Neural progenitor cell (in vitro differentiated cells): ENCODE measurements at regions not wholly inside any gene's neighbourhood (a gene's known extent, or its start where the extent isn't known, plus 50 kb on each side); places are given as distances from the start of the nearest gene placed in this dataset.

Source experiments
- DNase-seq: peaks from one replicate; pipeline ENCODE4 v3.0.0-alpha.2; 2016; ENCODE audit warnings: low spot score
- H2AFZ ChIP-seq: fragments of 200-600 bp; sonication (generic); replicated peaks from 2 replicates; pipeline ENCODE4 v1.6.1; 2016; ENCODE audit warnings: antibody characterized with exemption
- H3F3A ChIP-seq: fragments of 200-600 bp; sonication (generic); 2 replicates; pipeline ENCODE4 v1.6.1; 2016; ENCODE audit warnings: antibody characterized with exemption, low read depth
- H3K27ac ChIP-seq: fragments of 200-600 bp; sonication (generic); 2 replicates; pipeline ENCODE4 v1.5.1; 2016; ENCODE audit warnings: mild to moderate bottlenecking
- H3K27me3 ChIP-seq: fragments of 200-600 bp; sonication (generic); 2 replicates; pipeline ENCODE4 v1.6.1; 2016; ENCODE audit warnings: mild to moderate bottlenecking, moderate library complexity
- H3K36me3 ChIP-seq: fragments of 200-600 bp; sonication (generic); 2 replicates; pipeline ENCODE4 v1.5.1; 2016
- H3K4me1 ChIP-seq: fragments of 200-600 bp; sonication (generic); 2 replicates; pipeline ENCODE4 v1.6.1; 2016; ENCODE audit warnings: mixed run types
- H3K4me2 ChIP-seq: fragments of 200-600 bp; sonication (generic); 2 replicates; pipeline ENCODE4 v1.6.1; 2016
- H3K4me3 ChIP-seq: fragments of 200-600 bp; sonication (generic); 2 replicates; pipeline ENCODE4 v1.5.1; 2016
- H3K79me2 ChIP-seq: fragments of 200-600 bp; sonication (generic); 2 replicates; pipeline ENCODE4 v1.6.1; 2016; ENCODE audit warnings: low read depth
- H3K9ac ChIP-seq: fragments of 200-600 bp; sonication (generic); 2 replicates; pipeline ENCODE4 v1.6.1; 2016
- H3K9me3 ChIP-seq: fragments of 200-600 bp; sonication (generic); 2 replicates; pipeline ENCODE4 v1.5.1; 2016; ENCODE audit warnings: low read depth
- H4K20me1 ChIP-seq: fragments of 200-600 bp; sonication (generic); 2 replicates; pipeline ENCODE4 v1.6.1; 2016; ENCODE audit warnings: low read depth
- H3K27ac Mint-ChIP-seq: 3 replicates; pipeline ENCODE4 v1.8.0; 2021; ENCODE audit warnings: mixed read lengths
- H3K27me3 Mint-ChIP-seq: 2 replicates; pipeline ENCODE4 v1.8.0; 2022; ENCODE audit warnings: low read depth, mild to moderate bottlenecking, inconsistent platforms, moderate library complexity, mixed read lengths; ENCODE audit not compliant: insufficient read depth
- H3K36me3 Mint-ChIP-seq: 3 replicates; pipeline ENCODE4 v1.8.0; 2021; ENCODE audit warnings: mixed read lengths
- H3K4me1 Mint-ChIP-seq: 3 replicates; pipeline ENCODE4 v1.8.0; 2021; ENCODE audit warnings: mixed read lengths
- H3K4me3 Mint-ChIP-seq: 3 replicates; pipeline ENCODE4 v1.8.0; 2021; ENCODE audit warnings: mild to moderate bottlenecking, moderate library complexity, mixed read lengths
- H3K9me3 Mint-ChIP-seq: 3 replicates; pipeline ENCODE4 v1.8.0; 2020; ENCODE audit warnings: mixed read lengths
- EZH2 ChIP-seq: fragments of 200-600 bp; sonication (generic); IDR thresholded peaks from 2 replicates; pipeline ENCODE4 v1.6.1; 2017; ENCODE audit warnings: antibody characterized with exemption, mild to moderate bottlenecking, moderate library complexity
- EZH2phosphoT487 ChIP-seq: fragments of 200-600 bp; sonication (generic); IDR thresholded peaks from 2 replicates; pipeline ENCODE4 v1.6.1; 2017; ENCODE audit warnings: antibody characterized with exemption
- TF ChIP-seq, protein P1 (sequence below): fragments of 200-600 bp; sonication (generic); IDR thresholded peaks from 2 replicates; pipeline ENCODE4 v1.5.1; 2017; ENCODE audit warnings: antibody characterized with exemption, mild to moderate bottlenecking

GRCh38 chr16:54576785-54577184 is 290.2 kb upstream of the IRX3 start:
- H3K4me3 ChIP-seq: no peak overlapping the region

DNA sequence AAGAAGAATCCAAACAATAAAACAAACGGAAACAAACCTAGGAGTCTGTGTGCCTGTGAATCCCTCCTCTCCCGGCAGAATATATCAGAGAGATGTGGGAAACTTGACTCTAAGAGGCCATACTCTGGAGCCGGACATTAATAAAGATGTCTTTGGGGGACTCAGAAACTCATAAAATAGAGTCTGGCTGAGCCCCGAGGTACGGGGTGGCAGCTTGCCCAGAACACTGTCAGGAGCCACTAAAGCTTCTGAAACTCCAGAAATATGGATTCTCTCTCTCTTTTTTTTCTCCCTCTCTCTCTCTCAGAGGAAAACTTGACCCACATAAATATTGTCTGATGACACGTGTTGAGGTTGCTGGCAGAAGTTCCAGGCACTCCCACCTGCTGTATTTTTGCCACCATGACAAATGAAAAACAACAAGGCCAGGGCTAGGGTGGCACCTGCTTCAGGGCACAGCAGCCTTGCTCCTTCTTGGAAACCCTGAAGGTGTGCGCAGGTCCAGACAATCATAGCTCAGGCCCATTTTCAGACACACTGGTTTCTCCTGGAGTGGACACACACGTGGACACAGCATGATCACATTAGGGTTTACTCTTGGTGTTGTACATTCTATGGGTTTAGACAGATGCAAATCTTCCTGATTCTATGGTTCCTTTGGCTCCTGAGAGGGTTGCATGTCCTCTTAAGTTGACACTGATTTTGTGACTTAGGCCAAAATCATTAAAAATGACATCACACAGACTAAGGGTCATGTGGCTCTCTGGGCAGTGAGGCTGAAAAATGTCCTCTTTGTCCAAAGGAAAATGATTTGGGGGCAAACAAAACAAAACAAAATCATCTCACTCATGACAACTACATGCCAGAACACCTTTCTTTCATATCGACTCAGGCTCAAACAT is 282.6 kb upstream of the IRX3 start:
- no peak overlapping the region for H2AFZ ChIP-seq
- H3K4me1 ChIP-seq: peaks cover 6% of the 10 kb centered on the region
- H3F3A ChIP-seq: peaks cover 15% of the 10 kb centered on the region
- Mint-ChIP-seq H3K27me3 (peaks cover 27% of the 10 kb centered on the region), H3K27ac (no peak overlapping the region), H3K9me3 (peaks cover 9% of the 10 kb centered on the region), H3K4me3 (no peak overlapping the region), H3K36me3 (no peaks in the 10 kb centered on the region), H3K4me1 (peaks cover 9% of the 10 kb centered on the region)
- no peaks in the 10 kb centered on the region for H3K36me3 ChIP-seq
- no peak overlapping the region for H3K4me2 ChIP-seq
- H3K27ac ChIP-seq: no peak overlapping the region
- no peak overlapping the region for H3K4me3 ChIP-seq
- H3K9me3 ChIP-seq: no peaks in the 10 kb centered on the region
- TF ChIP-seq EZH2phosphoT487 (no peak), EZH2 (no peak)
- TF ChIP-seq, protein P1, sequence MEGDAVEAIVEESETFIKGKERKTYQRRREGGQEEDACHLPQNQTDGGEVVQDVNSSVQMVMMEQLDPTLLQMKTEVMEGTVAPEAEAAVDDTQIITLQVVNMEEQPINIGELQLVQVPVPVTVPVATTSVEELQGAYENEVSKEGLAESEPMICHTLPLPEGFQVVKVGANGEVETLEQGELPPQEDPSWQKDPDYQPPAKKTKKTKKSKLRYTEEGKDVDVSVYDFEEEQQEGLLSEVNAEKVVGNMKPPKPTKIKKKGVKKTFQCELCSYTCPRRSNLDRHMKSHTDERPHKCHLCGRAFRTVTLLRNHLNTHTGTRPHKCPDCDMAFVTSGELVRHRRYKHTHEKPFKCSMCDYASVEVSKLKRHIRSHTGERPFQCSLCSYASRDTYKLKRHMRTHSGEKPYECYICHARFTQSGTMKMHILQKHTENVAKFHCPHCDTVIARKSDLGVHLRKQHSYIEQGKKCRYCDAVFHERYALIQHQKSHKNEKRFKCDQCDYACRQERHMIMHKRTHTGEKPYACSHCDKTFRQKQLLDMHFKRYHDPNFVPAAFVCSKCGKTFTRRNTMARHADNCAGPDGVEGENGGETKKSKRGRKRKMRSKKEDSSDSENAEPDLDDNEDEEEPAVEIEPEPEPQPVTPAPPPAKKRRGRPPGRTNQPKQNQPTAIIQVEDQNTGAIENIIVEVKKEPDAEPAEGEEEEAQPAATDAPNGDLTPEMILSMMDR: no peak
- no peaks in the 10 kb centered on the region for H4K20me1 ChIP-seq
- no peaks in the 10 kb centered on the region for H3K79me2 ChIP-seq
- no peak for DNase-seq
- peaks cover 20% of the 10 kb centered on the region for H3K27me3 ChIP-seq
- H3K9ac ChIP-seq: no peak overlapping the region

More at GRCh38 chr16:54576785-54577184, 290.2 kb upstream of the IRX3 start:
- Histone ChIP-seq H3K9me3 (no peaks in the 10 kb centered on the region), H3K27ac (no peak overlapping the region), H3K4me2 (peak overlapping the region; percentile 66), H2AFZ (no peak overlapping the region), H3K36me3 (no peaks in the 10 kb centered on the region), H3K9ac (no peak overlapping the region), H3K79me2 (no peaks in the 10 kb centered on the region), H3K4me1 (peaks cover 24% of the 10 kb centered on the region), H3K27me3 (peaks cover 91% of the 10 kb centered on the region), H4K20me1 (peaks cover 47% of the 10 kb centered on the region), H3F3A (peaks cover 36% of the 10 kb centered on the region)
- peak overlapping the region; percentile 21 for H3K4me3 Mint-ChIP-seq
- H3K36me3 Mint-ChIP-seq: no peaks in the 10 kb centered on the region
- peaks cover 43% of the 10 kb centered on the region for H3K27me3 Mint-ChIP-seq
- TF ChIP-seq EZH2 (no peak), EZH2phosphoT487 (no peak)
- TF ChIP-seq, protein P1: no peak
- peak; percentile 25 for DNase-seq
- H3K27ac Mint-ChIP-seq: peak overlapping the region; percentile 99
- peaks cover 12% of the 10 kb centered on the region for H3K9me3 Mint-ChIP-seq
- H3K4me1 Mint-ChIP-seq: peaks cover 44% of the 10 kb centered on the region

DNA sequence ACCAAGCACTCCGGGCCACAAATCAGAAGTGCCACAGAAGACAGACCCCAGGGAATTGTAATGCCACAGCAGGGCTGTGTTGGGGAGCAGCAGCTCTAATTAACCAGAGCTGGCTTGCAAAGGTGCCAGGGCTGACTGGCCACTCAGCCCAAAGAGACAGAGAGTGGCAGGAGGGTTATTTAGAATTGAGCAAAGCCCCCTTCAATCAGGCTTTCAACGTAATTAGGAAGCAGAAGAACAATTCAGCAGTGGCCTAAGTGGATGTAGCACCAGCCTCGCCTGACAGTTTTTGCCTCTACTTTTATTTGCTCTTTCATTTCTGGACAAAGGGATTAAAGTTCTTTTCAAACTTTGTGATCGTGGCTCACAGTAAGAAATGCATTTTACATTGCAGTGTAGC is 278.3 kb upstream of the IRX3 start:
- H3K9me3 ChIP-seq: no peaks in the 10 kb centered on the region
- peaks cover 2% of the 10 kb centered on the region for H3K9me3 Mint-ChIP-seq
- peaks cover 18% of the 10 kb centered on the region for H3F3A ChIP-seq
- H3K79me2 ChIP-seq: no peaks in the 10 kb centered on the region
- no peak overlapping the region for H3K9ac ChIP-seq
- peaks cover 7% of the 10 kb centered on the region for H3K4me1 ChIP-seq
- no peaks in the 10 kb centered on the region for H4K20me1 ChIP-seq
- H2AFZ ChIP-seq: no peak overlapping the region
- peaks cover 10% of the 10 kb centered on the region for H3K27me3 Mint-ChIP-seq
- H3K27ac ChIP-seq: no peak overlapping the region
- peaks cover 10% of the 10 kb centered on the region for H3K4me1 Mint-ChIP-seq
- H3K36me3 ChIP-seq: no peaks in the 10 kb centered on the region
- H3K4me3 ChIP-seq: no peak overlapping the region
- peak overlapping the region; percentile 8 for H3K4me2 ChIP-seq
- peaks cover 3% of the 10 kb centered on the region for H3K27me3 ChIP-seq
- peak; percentile 67 for DNase-seq
- no peak overlapping the region for H3K4me3 Mint-ChIP-seq
- H3K27ac Mint-ChIP-seq: peak overlapping the region; percentile 28
- TF ChIP-seq, protein P1: no peak
- TF ChIP-seq EZH2: no peak
- TF ChIP-seq EZH2phosphoT487: no peak
- no peaks in the 10 kb centered on the region for H3K36me3 Mint-ChIP-seq
